IMR-90 (cell line): ENCODE measurements at regions not wholly inside any gene's neighbourhood (a gene's known extent, or its start where the extent isn't known, plus 50 kb on each side); places are given as distances from the start of the nearest gene placed in this dataset.
A peak's percentile ranks its signal among the peaks of the same experiment; 100 is the strongest.

Experiments used
- ATAC-seq: fragments of 200-7000 bp; cut with Tn5 transposase; 2 replicates; pipeline ENCODE4 v1.9.1; 2020; ENCODE audit warnings: low read depth, mild to moderate bottlenecking, moderate library complexity
- BruUV-seq: library from RNA; stranded (reverse); fragments of 400-500 nt; replicated peaks from 2 replicates; lab custom pipeline; 2021; lab: Mats Ljungman, UMichigan
- CTCF ChIA-PET: fragments of 300-600 bp; formaldehyde crosslinking; extraction: SDS; loops from one replicate; lab custom pipeline; 2021; ENCODE audit warnings: antibody characterized with exemption; lab: Yijun Ruan, JAX
- POLR2A ChIA-PET: fragments of 300-600 bp; sonication (Branson Sonifier 250); formaldehyde crosslinking; loops from one replicate; lab custom pipeline; 2022; ENCODE audit warnings: antibody characterized with exemption; ENCODE audit not compliant: unreplicated experiment; lab: Charles Lee
- DNase-seq: peaks from one replicate; pipeline ENCODE4 v3.0.0; 2013
- H2AFZ ChIP-seq: replicated peaks from 2 replicates; pipeline ENCODE3; 2013; ENCODE audit warnings: low read length, mild to moderate bottlenecking; ENCODE audit not compliant: poor library complexity
- H2AK5ac ChIP-seq: 2 replicates; pipeline ENCODE4 v1.6.1; 2013; ENCODE audit warnings: low read depth, low read length, inconsistent platforms
- H2AK9ac ChIP-seq: replicated peaks from 2 replicates; pipeline ENCODE3; 2013; ENCODE audit warnings: mild to moderate bottlenecking, low read depth, low read length, moderate library complexity; ENCODE audit not compliant: poor library complexity
- H2BK120ac ChIP-seq: 2 replicates; pipeline ENCODE4 v1.6.1; 2013; ENCODE audit warnings: low read depth, low read length, inconsistent platforms
- H2BK15ac ChIP-seq: 3 replicates; pipeline ENCODE4 v1.6.1; 2013; ENCODE audit warnings: low read depth, low read length, inconsistent platforms
- H2BK20ac ChIP-seq: 2 replicates; pipeline ENCODE4 v1.6.1; 2013; ENCODE audit warnings: low read depth, mild to moderate bottlenecking, inconsistent platforms, low read length, moderate library complexity
- H2BK5ac ChIP-seq: 2 replicates; pipeline ENCODE4 v1.6.1; 2013; ENCODE audit warnings: mild to moderate bottlenecking, low read depth, low read length, inconsistent platforms; ENCODE audit not compliant: poor library complexity, severe bottlenecking
- H3K14ac ChIP-seq: replicated peaks from 2 replicates; pipeline ENCODE4 v1.6.1; 2013; ENCODE audit warnings: low read depth, low read length, inconsistent platforms
- H3K18ac ChIP-seq: 2 replicates; pipeline ENCODE4 v1.6.1; 2013; ENCODE audit warnings: low read depth, low read length, control low read depth
- H3K23ac ChIP-seq: 2 replicates; pipeline ENCODE4 v1.6.1; 2013; ENCODE audit warnings: low read depth, low read length, inconsistent platforms
- H3K27ac ChIP-seq: 2 replicates; pipeline ENCODE4 v1.5.1; 2013; ENCODE audit warnings: mild to moderate bottlenecking, control low read depth, low read length; ENCODE audit not compliant: insufficient read depth
- H3K27me3 ChIP-seq: 2 replicates; pipeline ENCODE4 v1.6.1; 2013; ENCODE audit warnings: low read length; ENCODE audit not compliant: control insufficient read depth, insufficient read depth
- H3K36me3 ChIP-seq: 2 replicates; pipeline ENCODE4 v1.6.1; 2013; ENCODE audit warnings: low read length, mixed read lengths; ENCODE audit not compliant: control insufficient read depth, insufficient read depth
- H3K4ac ChIP-seq: 2 replicates; pipeline ENCODE4 v1.6.1; 2013; ENCODE audit warnings: low read depth, low read length, inconsistent platforms
- H3K4me1 ChIP-seq: 2 replicates; pipeline ENCODE4 v1.6.1; 2013; ENCODE audit warnings: low read length, mixed read lengths; ENCODE audit not compliant: control insufficient read depth, insufficient read depth
- H3K4me2 ChIP-seq: 2 replicates; pipeline ENCODE4 v1.6.1; 2013; ENCODE audit warnings: low read depth, mild to moderate bottlenecking, control low read depth, low read length, moderate library complexity
- H3K4me3 ChIP-seq: 2 replicates; pipeline ENCODE4 v1.5.1; 2013; ENCODE audit warnings: low read depth, mild to moderate bottlenecking, control low read depth, low read length, moderate library complexity; ENCODE audit not compliant: insufficient read depth
- H3K56ac ChIP-seq: 2 replicates; pipeline ENCODE4 v1.6.1; 2013; ENCODE audit warnings: low read length, inconsistent platforms; ENCODE audit not compliant: insufficient read depth; ENCODE audit errors: extremely low read depth
- H3K79me1 ChIP-seq, 2 experiments: 2 replicates each; pipeline ENCODE4 v1.6.1; 2013; ENCODE audit warnings: low read length in 2 of 2, inconsistent platforms in 1 of 2, low read depth in 1 of 2
- H3K9ac ChIP-seq: 2 replicates; pipeline ENCODE4 v1.6.1; 2013; ENCODE audit warnings: low read depth, low read length, control low read depth
- H3K9me1 ChIP-seq: 2 replicates; pipeline ENCODE4 v1.6.1; 2013; ENCODE audit warnings: low read length, inconsistent platforms; ENCODE audit not compliant: insufficient read depth
- H3K9me3 ChIP-seq: 2 replicates; pipeline ENCODE4 v1.6.1; 2013; ENCODE audit warnings: low read length; ENCODE audit not compliant: control insufficient read depth, insufficient read depth
- H4K20me1 ChIP-seq: 2 replicates; pipeline ENCODE4 v1.6.1; 2013; ENCODE audit warnings: low read length, inconsistent platforms; ENCODE audit not compliant: insufficient read depth
- H4K5ac ChIP-seq: 2 replicates; pipeline ENCODE4 v1.6.1; 2013; ENCODE audit warnings: mild to moderate bottlenecking, low read depth, low read length, control low read depth
- H4K8ac ChIP-seq, 2 experiments: 2 replicates each; pipeline ENCODE4 v1.6.1; 2013; ENCODE audit warnings: low read depth in 2 of 2, low read length in 2 of 2, control low read depth in 1 of 2, inconsistent platforms in 1 of 2
- H4K91ac ChIP-seq: 2 replicates; pipeline ENCODE4 v1.6.1; 2013; ENCODE audit warnings: low read depth, low read length, inconsistent platforms; ENCODE audit not compliant: insufficient read depth
- BHLHE40 ChIP-seq: fragments of 150-350 bp; IDR thresholded peaks from 2 replicates; pipeline ENCODE4 v1.6.1; 2016; ENCODE audit warnings: mild to moderate bottlenecking, low read depth, low read length
- NFE2L2 ChIP-seq: fragments of 150-350 bp; IDR thresholded peaks from 2 replicates; pipeline ENCODE4 v1.6.1; 2016; ENCODE audit warnings: low read depth, mild to moderate bottlenecking, low read length
- RCOR1 ChIP-seq: IDR thresholded peaks from 2 replicates; pipeline ENCODE4 v1.6.1; 2012; ENCODE audit warnings: mild to moderate bottlenecking, low read length, improper control_type of control experiment; ENCODE audit not compliant: insufficient replicate concordance
- WGBS, 2 experiments: methylation state at CpG; one replicate each; pipeline versions ENCODE4 v1.1.5 to v1.1.7; 2013; ENCODE audit warnings: missing lambda C conversion rate in 2 of 2; ENCODE audit not compliant: insufficient read length in 1 of 2; ENCODE audit errors: extremely low coverage in 2 of 2; 5-methylcytosine and 5-hydroxymethylcytosine counted together
- dilution Hi-C: fragments of 300-500 bp; cut with HindIII; formaldehyde crosslinking; loops from one replicate; pipeline ENCODE4 v1.14.3; 2018; ENCODE audit warnings: low sequenced_read_pairs; ENCODE audit not compliant: unreplicated experiment
- in situ Hi-C: fragments of 300-500 bp; cut with MboI; formaldehyde crosslinking; loops from 3 replicates; pipeline ENCODE4 v1.14.3; 2019; ENCODE audit warnings: low sequenced_read_pairs, inconsistent platforms, mixed read lengths
- intact Hi-C: fragments of 100-400 bp; cut with micrococcal nuclease; formaldehyde crosslinking; loops from 2 replicates; pipeline ENCODE4 v1.10.0; 2022
- TF ChIP-seq, protein P1 (sequence below): fragments of 150-350 bp; IDR thresholded peaks from 2 replicates; pipeline ENCODE4 v1.6.1; 2017; ENCODE audit warnings: mild to moderate bottlenecking, antibody characterized with exemption, low read length, low read depth

DNA sequence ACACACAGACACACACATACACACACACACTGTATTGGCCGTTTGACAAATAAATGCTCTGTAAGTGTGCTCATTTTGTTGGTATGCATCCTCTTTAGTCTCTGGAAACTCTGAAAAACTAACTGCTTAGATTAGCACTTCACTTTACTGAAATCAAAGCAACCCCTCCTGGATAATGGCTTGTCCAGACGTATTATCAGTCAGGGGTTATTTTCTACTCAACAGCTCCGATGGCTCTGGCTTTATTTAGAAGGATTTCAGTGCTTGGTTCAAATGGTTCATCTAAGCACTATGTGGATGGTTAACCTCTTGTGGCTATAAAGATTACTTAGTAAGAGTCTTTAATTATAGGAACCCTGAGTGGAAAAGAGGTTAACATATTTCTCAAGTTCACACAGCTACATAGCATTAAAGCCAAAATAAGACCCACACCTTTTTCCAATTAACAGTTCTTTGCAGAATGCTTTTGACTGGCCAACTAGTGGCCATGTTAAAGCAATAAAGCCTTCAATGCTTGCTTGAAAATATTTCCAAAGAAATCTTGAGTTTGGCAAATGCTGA lies 516.1 kb upstream of the NAALADL2 start:
- no peak overlapping the region for H2AFZ ChIP-seq
- no peak overlapping the region for H3K56ac ChIP-seq
- no peak overlapping the region for H3K14ac ChIP-seq
- no peak overlapping the region for H2AK5ac ChIP-seq
- no peaks in the 10 kb centered on the region for H3K79me1 ChIP-seq
- no peaks in the 10 kb centered on the region for H3K9me1 ChIP-seq
- no peak overlapping the region for H2BK15ac ChIP-seq
- intact Hi-C loops = no loop called here
- TF ChIP-seq BHLHE40 (peak; percentile 48; the same call in 1 of the 2 replicates), NFE2L2 (no peak), RCOR1 (no peak)
- TF ChIP-seq, protein P1, sequence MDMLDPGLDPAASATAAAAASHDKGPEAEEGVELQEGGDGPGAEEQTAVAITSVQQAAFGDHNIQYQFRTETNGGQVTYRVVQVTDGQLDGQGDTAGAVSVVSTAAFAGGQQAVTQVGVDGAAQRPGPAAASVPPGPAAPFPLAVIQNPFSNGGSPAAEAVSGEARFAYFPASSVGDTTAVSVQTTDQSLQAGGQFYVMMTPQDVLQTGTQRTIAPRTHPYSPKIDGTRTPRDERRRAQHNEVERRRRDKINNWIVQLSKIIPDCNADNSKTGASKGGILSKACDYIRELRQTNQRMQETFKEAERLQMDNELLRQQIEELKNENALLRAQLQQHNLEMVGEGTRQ = no peak
- BruUV-seq = no TSS peak
- no CpG with 5 or more reads among the region's 3 CpGs for WGBS, 2 experiments
- H3K36me3 ChIP-seq = no peaks in the 10 kb centered on the region
- dilution Hi-C loops = no loop called here
- no peak overlapping the region for H3K27ac ChIP-seq
- H3K27me3 ChIP-seq = no peaks in the 10 kb centered on the region
- no peak overlapping the region for H2AK9ac ChIP-seq
- no peaks in the 10 kb centered on the region for H3K9me3 ChIP-seq
- peak overlapping the region; percentile 36; the same call in 1 of the 2 replicates for H2BK20ac ChIP-seq
- H4K5ac ChIP-seq = no peak overlapping the region
- no peak overlapping the region for H4K91ac ChIP-seq
- no peak overlapping the region for H2BK120ac ChIP-seq
- DNase-seq (peak; percentile 78), ATAC-seq (peak; percentile 77)
- in situ Hi-C loops = no loop called here
- ChIA-PET POLR2A (no interaction called here), CTCF (no interaction called here)
- H3K4me1 ChIP-seq = peaks cover 2% of the 10 kb centered on the region; the same call in 1 of the 2 replicates
- no peak overlapping the region for H4K8ac ChIP-seq
- H3K23ac ChIP-seq = no peak overlapping the region
- H4K20me1 ChIP-seq = no peaks in the 10 kb centered on the region
- H3K4ac ChIP-seq = no peak overlapping the region
- no peak overlapping the region; the same call in 1 of the 2 replicates for H3K18ac ChIP-seq
- H3K4me3 ChIP-seq = no peak overlapping the region
- H2BK5ac ChIP-seq = no peak overlapping the region
- H3K9ac ChIP-seq = no peak overlapping the region
- H3K4me2 ChIP-seq = no peak overlapping the region; the same call in 1 of the 2 replicates
